ENCODE measurements at regions not wholly inside any gene's neighbourhood (a gene's known extent, or its start where the extent isn't known, plus 50 kb on each side); places are given as distances from the start of the nearest gene placed in this dataset.
A peak's percentile ranks its signal among the peaks of the same experiment; 100 is the strongest.
"Not testable (repeated sequence)": the region's sequence is repeated elsewhere in the genome, so short reads cannot be mapped to it uniquely, and the experiment has no call there.

DNA sequence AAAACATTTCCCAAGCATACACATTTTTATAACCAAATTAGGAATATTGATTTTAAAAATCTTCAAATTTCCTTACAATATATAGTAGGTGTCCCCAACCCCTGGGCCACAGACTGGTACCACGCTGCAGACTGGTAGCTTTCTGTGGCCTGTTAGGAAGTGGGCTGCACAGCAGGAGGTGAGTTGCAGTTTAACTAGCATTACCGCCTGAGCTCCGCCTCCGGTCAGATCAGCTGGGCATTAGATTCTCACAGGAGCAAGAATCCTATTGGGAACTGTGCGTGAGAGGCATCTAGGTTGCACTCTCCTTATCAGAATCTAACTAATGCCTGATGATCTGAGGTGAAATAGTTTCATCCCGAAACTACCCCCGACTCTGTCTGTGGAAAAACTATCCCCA is 62.1 kb downstream of the ZWINT start:
- no peak for DNase-seq (ENCODE audit: low spot score)

DNA sequence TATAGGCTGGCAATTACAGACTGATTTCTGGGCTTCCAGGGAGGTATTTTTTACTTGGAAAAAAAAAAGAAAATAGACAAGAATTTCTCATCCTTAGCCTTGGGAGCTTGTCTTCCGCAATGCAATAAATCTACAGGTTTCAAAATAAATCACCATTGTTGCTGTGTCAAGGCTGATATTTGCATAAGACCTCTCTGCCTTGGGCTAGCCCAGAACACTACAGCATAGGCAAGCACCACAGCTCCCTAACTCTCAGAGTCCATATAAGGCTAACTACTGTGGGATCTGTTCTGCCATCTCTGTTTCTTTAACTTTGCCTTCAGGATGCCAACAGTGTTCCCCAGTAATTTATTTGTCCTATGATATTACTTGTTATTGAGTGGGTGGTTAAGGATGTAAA is 64.4 kb downstream of the ZWINT start:
- no peak for DNase-seq (ENCODE audit: low spot score)

DNA sequence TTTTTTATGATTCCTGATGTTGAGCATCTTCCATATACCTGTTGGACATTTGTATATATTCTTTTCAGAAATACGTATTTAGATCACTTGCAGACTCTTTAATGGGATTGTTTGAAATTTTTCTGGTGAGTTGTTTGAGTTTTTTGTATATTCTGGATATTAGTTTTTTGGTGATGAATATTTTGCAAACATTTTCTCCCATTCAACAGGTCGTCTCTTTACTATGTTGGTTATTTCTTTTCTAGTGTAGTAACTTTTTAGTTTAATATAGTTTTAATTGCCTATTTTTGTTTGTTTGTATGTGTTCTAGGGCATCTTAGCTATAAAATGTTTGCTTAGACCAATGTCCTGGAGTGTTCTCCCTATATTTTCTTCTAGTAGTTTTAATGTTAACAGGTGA is 72.7 kb downstream of the ZWINT start:
- no peak for DNase-seq (ENCODE audit: low spot score)

DNA sequence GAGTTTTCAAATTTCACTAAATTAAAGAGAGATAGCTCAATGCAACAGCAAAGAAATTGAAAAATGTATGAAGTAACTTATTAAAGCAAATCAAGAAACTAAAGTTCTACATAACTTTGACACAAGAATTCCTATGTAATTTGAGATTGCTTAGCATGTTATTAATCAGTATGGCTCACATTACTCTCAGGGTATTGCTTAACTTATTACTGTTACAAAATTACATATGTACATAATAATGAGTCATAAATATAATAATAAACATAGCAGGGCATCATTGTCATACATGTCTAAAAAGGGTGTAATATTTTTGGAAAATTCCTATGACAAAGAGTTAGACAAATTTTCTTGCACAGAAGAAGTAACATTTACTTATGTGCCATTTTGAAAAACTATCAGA is 75.0 kb downstream of the ZWINT start:
- no peak for DNase-seq (ENCODE audit: low spot score)

DNA sequence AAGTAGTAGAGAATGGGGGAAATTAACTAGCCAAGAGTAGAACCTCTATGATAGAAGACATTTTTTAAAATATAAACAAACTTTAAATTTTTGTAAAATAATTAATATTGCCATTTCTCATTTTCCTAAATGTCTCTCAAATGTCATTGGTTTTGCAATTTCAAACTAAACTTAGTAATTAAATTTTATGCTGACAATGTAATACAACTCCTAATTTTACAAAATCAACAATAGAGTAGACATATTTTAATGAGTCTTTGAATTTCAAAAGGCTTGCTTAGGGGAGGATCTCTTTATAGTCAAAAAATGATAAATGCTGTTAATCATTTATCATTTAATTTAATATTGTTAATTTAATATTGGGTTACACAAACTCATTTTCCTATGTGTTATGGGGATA is 81.8 kb downstream of the ZWINT start:
- DNase-seq (ENCODE audit: low spot score): no peak

DNA sequence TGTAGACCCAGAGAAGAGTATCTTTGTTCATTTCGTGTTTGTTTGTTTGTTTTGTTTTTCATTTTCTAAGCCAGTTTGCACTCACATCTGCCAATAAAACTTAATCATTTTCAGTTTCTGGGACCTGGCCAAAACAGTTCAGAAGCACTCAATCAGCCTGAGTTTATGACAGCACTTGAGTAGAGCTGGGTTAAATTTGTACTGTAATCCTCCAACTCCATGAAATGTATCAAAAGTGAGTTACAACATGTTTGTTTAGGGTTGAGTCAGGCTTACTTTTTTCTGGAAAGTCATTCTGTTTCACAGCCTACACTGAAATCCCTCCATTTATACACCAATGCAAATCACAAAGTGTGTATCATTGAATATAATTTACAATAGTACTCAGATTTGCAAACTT is 91.9 kb downstream of the ZWINT start:
- DNase-seq (ENCODE audit: low spot score): no peak

DNA sequence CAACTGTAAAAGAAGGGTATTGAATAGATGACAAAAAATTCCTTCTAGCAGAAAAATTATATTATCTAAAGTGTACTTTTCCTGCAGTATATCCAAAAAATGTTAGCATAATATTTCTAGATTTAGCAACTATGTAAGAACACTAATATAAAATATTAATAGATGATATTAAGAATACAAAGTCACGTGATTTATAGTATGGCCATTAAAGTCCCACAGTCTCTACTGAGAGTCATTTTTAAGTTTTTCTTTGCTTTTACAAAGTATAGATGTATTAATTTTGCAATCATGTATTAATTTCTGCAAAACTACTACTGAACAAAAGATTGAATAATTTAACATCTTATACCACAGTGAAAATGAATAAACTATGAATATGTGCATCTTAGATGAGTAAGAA is 94.9 kb downstream of the ZWINT start:
- no peak for DNase-seq (ENCODE audit: low spot score)

DNA sequence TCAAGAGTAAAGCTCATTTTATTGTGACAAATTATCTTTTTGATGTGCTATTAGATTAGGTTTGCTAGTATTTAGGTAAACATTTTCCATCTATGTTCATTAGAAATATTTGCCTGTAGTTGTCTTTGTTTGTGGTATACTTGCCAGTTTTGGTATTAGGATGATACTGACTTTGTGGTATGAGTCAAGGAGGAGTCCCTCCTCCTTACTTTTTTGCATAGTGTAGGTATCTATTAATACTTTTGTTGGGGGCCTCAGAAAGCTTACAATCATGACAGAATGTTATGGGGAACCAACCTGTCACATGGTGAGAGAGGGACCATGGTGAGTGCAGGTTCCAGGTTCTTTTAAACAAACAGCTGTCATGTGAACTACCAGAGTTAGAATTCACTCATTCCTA is 102.1 kb downstream of the ZWINT start:
- no peak for DNase-seq (ENCODE audit: low spot score)

DNA sequence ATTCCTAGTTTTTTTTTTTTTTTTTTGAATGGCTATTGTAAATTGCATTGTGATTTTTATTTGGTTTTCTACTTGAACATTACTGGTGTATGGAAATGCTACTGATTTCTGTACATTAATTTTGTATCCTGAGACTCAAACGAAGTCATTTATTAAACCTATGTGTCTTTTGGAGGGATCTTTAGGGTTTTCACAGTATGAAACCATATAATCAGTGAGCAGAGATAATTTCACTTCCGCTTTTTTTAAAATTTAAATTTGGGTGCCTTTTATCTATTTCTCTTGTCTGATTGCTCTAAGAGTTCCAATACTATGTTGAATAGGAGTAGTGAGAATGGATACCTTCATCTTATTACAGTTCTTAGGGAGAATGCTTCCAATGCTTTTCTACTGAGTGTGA is 102.7 kb downstream of the ZWINT start:
- no peak for DNase-seq (ENCODE audit: low spot score)

DNA sequence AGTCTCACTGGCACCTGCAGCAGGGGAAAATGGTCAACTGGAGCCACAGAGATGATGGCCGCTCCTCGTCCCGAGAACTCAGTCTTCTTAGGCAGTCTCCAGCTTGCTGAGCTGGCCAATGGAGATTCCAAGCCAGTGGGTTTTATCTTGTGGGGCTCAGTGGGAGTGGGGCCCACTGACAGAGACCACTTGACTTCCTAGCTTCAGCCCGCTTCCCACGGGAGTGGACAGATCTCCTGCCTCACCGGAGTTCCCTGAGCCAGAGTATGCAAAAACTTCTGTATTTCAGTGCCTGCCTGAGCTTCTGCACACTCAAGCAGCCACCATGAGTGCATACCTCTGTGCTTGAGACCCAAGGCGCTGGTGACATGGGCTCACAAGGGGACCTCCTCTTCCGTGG is 105.8 kb downstream of the ZWINT start:
- no peak for DNase-seq (ENCODE audit: low spot score)

DNA sequence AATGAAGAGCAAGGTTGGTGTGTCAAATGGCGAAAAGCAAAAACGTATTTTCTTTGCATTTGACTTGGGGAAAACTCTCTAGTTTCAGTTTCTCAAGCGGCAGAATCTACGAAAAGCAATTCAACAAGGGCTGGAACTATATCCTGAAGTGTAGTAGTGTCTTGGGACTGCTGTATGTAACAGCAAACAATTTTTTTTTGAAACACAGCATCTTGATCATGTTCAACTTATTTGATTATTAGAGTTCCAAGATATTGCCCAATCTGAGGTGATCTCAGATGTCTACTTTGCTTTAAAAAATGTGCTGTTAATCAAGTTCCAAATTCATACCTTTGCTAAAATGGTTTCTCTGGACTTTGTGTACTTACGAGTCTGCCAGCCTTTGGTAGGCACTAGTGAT is 120.6 kb downstream of the ZWINT start:
- DNase-seq (ENCODE audit: low spot score): no peak

DNA sequence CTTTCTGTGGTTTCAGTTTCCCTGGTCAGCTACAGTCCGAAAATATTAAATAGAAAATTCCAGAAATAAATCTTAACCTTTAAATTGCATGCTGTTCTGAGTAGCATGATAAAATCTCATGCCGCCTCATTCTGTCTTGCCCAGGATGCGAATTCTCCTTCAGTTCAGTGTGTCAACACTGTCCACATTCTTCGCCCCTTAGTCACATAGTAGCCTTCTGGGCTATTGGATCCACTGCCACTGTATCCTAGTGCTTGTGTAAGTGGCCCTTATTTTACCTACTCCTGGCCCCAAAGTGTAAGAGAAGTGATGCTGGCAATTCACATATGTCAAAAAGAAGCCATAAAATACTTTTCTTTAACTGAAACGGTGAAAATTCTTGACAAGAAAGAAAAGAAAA is 129.6 kb downstream of the ZWINT start:
- DNase-seq (ENCODE audit: low spot score): peak; percentile 5

DNA sequence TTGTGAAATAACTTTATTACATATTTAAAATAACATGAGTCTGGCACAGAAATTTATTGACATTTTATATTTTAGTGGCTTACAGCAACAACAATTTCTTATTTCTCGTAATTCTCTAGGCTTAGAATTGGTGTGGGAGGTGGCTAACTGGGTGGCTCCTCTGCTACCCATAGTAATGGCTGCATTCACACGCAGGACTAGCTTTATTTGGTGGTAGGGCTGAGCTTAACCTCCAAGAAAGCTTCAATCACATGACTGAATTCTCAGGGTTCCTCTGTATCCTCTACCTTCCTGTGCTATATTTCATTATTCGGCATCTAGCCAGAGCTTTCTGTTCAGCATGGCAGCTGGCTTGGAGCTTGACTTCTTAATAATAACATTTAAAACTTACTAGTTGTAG is 138.8 kb downstream of the ZWINT start:
- DNase-seq (ENCODE audit: low spot score): no peak

DNA sequence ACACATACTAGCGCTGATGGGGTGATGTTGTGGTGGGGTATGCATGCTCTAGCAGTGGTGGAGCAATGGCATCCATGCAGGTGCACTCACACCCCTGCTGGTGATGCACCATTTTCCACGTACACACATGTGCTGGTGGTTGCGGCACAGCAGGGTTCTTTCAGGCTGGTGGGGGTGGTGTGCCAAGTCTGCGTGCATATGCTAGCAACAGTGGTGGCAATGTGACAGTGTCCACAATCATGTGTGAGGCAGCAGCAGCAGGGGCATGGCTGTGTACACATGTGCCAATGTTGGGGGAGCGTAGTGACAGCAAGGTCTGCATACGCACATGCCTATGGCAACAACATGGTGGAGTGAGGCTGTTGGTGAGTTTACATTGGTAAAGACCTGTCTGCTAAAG is 148.1 kb downstream of the ZWINT start:
- no peak for DNase-seq (ENCODE audit: low spot score)

DNA sequence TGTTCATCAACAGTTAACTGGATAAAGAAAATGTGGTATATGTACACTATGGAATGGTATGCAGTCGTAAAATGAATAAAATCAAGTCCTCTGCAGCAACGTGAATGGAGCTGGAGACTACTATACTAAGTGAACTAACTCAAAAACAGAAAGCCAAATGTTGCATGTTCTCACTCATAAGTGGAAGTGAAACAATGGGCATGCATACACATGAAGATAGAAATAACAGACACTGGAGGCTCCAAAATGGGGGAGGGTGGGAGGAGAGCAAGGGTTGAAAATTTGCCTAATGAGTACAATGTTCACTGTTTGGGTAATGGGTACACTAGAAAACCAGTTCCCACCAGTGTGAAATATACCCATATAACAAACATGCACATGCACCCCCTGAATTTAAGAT is 179.5 kb downstream of the ZWINT start:
- DNase-seq (ENCODE audit: low spot score): no peak

DNA sequence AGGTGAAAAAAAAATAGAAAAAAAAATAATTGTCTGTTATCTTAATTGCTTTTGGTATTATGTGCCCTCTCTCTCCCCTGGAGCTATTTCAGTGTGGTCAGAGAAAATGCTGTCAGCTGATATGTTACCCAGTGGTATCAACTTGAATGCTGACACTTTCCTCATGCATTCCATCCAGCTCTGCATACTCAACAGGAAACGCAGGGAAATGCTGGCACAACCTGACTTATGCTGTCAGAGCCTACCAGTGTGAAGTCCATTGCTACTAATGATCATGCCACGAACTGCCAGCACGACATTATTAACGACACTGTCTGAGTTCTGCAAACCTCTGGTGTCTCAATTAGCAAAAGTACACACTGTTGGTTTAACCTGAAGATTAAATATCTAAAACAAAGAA is 182.8 kb downstream of the ZWINT start:
- DNase-seq (ENCODE audit: low spot score): no peak

DNA sequence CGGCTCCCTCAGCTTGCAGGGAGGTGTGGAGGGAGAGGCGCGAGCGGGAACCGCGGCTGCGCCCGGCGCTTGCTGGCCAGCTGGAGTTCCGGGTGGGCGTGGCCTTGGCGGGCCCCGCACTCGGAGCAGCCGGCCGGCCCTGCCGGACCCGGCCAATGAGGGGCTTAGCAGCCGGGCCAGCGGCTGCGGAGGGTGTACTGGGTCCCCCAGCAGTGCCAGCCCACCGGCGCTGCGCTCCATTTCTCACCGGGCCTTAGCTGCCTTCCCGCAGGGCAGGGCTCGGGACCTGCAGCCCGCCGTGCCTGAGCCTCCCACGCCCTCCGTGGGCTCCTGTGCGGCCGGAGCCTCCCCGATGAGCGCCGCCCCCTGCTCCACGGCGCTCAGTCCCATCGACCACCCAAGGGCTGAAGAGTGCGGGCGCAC is 206.0 kb downstream of the ZWINT start:
- not testable (repeated sequence) for DNase-seq (ENCODE audit: low spot score)

DNA sequence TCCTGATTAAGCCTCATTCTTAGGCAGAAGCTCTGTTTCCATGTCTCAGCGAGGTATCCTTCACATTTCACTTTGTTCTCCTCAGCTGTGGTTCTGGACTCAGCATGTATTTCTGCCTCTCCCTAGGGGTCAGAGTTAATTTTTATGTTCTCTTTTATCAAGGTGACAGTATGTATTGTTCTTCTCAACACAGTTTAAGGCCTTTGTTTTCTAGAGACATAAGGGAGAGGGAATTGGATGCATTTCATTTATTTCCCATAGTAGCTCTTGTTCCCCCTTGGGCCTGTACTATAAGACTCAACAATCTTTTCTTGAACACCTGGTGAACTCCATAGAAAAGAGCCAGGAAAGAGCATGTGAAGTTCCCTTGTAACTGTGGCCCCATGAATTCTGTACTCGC is 214.3 kb downstream of the ZWINT start:
- DNase-seq (ENCODE audit: low spot score): no peak

DNA sequence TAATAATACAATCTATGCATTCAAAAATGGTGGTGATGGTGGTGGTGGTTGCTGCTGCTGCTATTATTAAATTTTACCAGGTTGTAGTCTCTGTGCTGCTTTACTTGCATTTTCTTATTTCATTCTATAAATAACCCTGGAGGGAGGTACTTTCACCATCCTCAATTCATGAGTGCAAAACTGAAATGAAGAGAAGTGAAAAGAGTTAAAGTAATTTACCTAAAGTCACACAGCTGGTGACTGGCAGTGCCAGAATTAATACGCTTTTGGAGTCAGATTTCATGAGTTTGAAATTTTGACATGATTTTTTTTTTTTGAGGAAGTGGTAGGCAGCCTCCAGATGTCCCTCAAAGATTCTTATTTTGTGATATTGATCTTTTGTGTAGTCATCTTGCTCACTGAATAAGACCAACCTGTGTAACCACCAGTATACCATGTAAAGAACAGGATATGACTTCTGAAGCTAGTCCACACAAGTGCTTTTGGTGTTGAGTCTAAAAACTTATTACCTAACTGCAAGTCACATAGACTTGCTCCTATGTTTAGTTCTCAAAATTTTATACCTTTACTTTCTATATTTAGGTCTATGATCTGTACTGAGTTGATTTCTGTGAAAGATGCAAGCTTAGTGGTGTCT is 218.8 kb downstream of the ZWINT start:
- no peak for DNase-seq (ENCODE audit: low spot score)

DNA sequence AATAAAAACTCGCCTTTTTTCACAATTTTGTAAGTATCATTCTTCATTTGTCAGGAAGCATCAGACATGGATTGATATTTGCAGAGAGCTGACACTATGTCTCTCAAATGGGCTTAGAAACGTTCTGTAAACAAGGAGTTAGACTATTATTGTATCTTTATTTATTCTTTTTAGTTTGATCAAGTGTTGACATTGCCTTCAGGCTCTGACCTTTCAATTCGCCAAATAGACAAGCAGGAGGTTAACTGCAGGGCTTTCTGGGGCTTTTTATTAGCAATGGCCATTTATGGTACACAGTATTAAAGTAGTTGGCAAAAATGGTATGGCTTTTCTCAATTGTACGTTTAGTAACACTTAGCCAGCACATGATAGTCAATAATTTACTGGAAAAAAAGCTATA is 221.7 kb downstream of the ZWINT start:
- no peak for DNase-seq (ENCODE audit: low spot score)

DNA sequence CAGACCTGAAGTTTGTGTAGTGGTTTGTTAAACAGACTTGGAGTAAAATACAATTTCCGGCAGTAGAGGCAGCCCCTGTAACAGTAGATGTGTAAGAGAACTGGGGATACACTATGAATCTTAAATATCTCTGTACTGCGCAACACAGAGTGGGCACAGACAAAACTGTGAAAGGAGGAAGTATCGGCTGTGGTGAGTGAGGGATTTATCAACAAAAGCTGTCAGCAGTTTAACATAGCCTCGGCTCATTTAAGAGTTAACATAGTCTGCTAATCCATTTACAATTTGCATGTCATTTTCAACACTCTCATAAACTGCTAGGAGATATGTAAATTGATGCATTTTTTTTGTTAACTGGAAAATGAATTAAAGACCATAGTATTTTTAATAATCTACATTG is 225.2 kb downstream of the ZWINT start:
- DNase-seq (ENCODE audit: low spot score): no peak

DNA sequence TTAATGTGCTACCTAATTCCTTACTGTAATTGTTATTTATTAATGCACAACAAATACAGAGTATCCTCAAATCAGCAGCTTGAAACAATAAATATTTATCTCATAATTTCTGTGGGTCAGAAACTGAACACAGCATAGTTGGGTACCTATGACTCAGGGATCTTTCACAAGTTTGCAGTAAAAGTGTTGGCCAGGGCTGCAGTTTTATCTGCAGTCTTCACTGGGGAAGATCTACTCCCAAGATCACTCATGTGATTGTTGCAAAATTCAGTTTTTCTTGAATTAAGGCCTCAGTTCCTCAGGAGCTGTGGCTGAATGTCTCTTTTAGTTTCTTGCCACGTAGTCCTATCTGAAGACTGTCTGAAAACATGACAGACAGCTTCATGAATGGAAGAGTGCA is 237.8 kb downstream of the ZWINT start:
- no peak for DNase-seq (ENCODE audit: low spot score)

DNA sequence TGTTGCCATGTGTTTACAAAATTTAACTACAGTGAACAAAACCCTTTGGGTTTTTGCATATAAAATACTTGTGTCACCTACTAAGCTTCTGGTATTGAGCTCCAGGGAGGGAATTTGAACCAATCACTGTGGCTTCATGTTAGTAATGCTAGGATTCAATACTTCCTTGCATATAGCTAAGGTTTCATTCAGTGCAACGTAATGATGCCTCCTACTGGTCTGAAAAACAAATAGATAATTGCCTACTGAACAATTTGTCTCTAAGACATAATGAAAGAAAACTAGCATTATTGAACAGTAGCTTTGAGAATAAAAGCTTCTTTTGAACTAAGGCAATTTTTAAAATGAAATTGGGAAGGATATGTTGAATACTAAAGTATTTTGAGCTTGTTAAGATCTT is 244.4 kb downstream of the ZWINT start:
- no peak for DNase-seq (ENCODE audit: low spot score)

DNA sequence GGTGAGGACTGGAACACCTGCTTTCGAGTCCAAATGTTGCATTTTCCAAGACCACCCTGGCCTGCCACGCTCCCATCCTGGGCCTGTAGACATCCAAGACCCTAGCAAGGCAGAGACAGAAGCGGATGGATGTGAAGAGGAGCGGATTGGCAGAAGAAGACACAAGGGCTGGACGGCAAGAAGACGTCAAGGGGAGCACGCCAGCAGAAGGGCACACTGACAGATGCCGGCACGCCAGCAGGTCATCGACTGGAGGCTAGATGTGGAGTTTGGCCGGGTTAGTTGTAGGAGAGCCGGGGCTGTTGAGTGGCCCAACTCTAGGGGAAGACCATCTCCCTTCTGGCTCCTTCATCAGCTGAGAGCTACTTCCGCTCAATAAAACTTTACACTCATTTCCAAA is 251.6 kb downstream of the ZWINT start:
- DNase-seq (ENCODE audit: low spot score): no peak

DNA sequence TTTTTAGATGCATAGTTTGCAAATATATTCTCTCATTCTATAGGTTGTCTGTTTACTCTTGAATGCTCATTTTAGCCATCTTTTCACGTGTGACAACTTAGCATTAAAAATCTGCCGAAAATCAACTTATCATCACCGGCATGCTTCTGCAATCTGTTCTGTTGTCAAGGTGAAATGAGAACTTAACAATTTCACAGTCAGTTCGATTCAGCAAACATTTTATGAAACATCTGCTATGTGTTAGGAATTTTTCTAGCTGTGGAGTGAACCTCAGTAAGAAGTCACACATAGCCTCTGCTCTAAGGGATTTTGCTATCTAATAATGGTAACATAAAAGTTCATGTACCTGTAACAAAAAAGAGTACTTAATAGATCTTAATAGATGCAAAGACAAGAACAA is 256.1 kb downstream of the ZWINT start:
- no peak for DNase-seq (ENCODE audit: low spot score)
